HG02970 (cell line): ENCODE measurements at regions not wholly inside any gene's neighbourhood (a gene's known extent, or its start where the extent isn't known, plus 50 kb on each side); places are given as distances from the start of the nearest gene placed in this dataset.
"Not testable (repeated sequence)": the region's sequence is repeated elsewhere in the genome, so short reads cannot be mapped to it uniquely, and the experiment has no call there.

Source experiments
- ATAC-seq: cut with Tn5 transposase; IDR thresholded peaks from one replicate; pipeline ENCODE4 v1.9.1; 2021; ENCODE audit warnings: mild to moderate bottlenecking, moderate library complexity, moderate number of reproducible peaks; ENCODE audit not compliant: unreplicated experiment, low FRiP score

- ATAC-seq, result no peak
These were observed 581.5 kb downstream of the STIM2 start for GRCh38 chr4:27442146-27442545.

GRCh38 chr4:27442661-27443060 is 582.0 kb downstream of the STIM2 start:
- not testable (repeated sequence) for ATAC-seq

- no peak for ATAC-seq
These were observed 603.2 kb downstream of the STIM2 start for GRCh38 chr4:27463816-27464215.

- ATAC-seq, result no peak
These were observed 606.7 kb downstream of the STIM2 start for GRCh38 chr4:27467351-27467750.

GRCh38 chr4:27472364-27472763 is 611.7 kb downstream of the STIM2 start:
- ATAC-seq, result no peak

- ATAC-seq, result no peak
These were observed 614.0 kb downstream of the STIM2 start for GRCh38 chr4:27474691-27475090.

GRCh38 chr4:27484216-27484615 is 623.6 kb downstream of the STIM2 start:
- ATAC-seq, result no peak

GRCh38 chr4:27490315-27490714 is 629.7 kb downstream of the STIM2 start:
- ATAC-seq, result no peak

GRCh38 chr4:27490766-27491165 is 630.1 kb downstream of the STIM2 start:
- no peak for ATAC-seq

GRCh38 chr4:27506401-27506800 is 645.8 kb downstream of the STIM2 start:
- ATAC-seq, result no peak

GRCh38 chr4:27514711-27515110 is 654.1 kb downstream of the STIM2 start:
- ATAC-seq, result no peak

GRCh38 chr4:27515140-27515539 is 654.5 kb downstream of the STIM2 start:
- ATAC-seq, result no peak

GRCh38 chr4:27518876-27519275 is 658.2 kb downstream of the STIM2 start:
- no peak for ATAC-seq

GRCh38 chr4:27524224-27524623 is 663.6 kb downstream of the STIM2 start:
- no peak for ATAC-seq

GRCh38 chr4:27534488-27534887 is 673.8 kb downstream of the STIM2 start:
- no peak for ATAC-seq

- ATAC-seq, result no peak
These were observed 707.8 kb downstream of the STIM2 start for GRCh38 chr4:27568236-27568951.

- no peak for ATAC-seq
These were observed 708.3 kb downstream of the STIM2 start for GRCh38 chr4:27568952-27569319.

GRCh38 chr4:27574743-27575142 is 714.1 kb downstream of the STIM2 start:
- no peak for ATAC-seq

GRCh38 chr4:27577951-27578350 is 717.3 kb downstream of the STIM2 start:
- ATAC-seq, result no peak

- ATAC-seq, result no peak
These were observed 732.1 kb downstream of the STIM2 start for GRCh38 chr4:27592738-27593137.

- no peak for ATAC-seq
These were observed 734.3 kb downstream of the STIM2 start for GRCh38 chr4:27594922-27595321.

GRCh38 chr4:27595571-27596360 is 735.1 kb downstream of the STIM2 start:
- no peak for ATAC-seq
